ENCODE measurements at regions not wholly inside any gene's neighbourhood (a gene's known extent, or its start where the extent isn't known, plus 50 kb on each side); places are given as distances from the start of the nearest gene placed in this dataset.

- TF ChIP-seq, protein P1, sequence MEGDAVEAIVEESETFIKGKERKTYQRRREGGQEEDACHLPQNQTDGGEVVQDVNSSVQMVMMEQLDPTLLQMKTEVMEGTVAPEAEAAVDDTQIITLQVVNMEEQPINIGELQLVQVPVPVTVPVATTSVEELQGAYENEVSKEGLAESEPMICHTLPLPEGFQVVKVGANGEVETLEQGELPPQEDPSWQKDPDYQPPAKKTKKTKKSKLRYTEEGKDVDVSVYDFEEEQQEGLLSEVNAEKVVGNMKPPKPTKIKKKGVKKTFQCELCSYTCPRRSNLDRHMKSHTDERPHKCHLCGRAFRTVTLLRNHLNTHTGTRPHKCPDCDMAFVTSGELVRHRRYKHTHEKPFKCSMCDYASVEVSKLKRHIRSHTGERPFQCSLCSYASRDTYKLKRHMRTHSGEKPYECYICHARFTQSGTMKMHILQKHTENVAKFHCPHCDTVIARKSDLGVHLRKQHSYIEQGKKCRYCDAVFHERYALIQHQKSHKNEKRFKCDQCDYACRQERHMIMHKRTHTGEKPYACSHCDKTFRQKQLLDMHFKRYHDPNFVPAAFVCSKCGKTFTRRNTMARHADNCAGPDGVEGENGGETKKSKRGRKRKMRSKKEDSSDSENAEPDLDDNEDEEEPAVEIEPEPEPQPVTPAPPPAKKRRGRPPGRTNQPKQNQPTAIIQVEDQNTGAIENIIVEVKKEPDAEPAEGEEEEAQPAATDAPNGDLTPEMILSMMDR (IDR thresholded peaks at IDR 0.05), result no peak
- no peak for TF ChIP-seq POLR2A (IDR thresholded peaks at IDR 0.05)
These were observed 83.8 kb upstream of the CCND2 start for GRCh38 chr12:4189721-4190120.
